ELF-1 (cell line): ENCODE measurements at regions not wholly inside any gene's neighbourhood (a gene's known extent, or its start where the extent isn't known, plus 50 kb on each side); places are given as distances from the start of the nearest gene placed in this dataset.

Experiments used
- DNase-seq: peaks from one replicate; pipeline ENCODE4 v3.0.0-alpha.2; 2016; ENCODE audit warnings: low read depth, low spot score

DNA sequence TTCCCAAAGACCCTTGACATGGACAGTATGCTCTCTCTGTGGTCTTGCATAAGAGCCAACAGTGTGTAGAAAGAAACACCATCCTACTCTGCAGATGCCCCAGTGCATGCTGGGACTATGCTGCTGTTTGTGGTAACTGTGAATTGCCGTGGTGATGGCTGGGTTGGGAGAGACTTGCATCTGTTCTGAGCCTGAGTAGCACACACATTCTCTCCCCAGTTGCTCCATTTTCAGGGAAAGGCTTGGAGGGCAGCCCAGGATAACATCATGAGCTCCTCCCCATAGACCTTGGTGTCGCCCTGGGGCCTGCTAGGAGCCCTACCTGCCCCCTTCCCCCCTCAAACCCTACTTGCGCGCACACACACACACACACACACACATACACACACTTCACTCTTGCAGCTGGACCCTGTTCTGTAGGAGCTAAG, 120.9 kb upstream of the IPO9 start:
- DNase-seq: no peak

DNA sequence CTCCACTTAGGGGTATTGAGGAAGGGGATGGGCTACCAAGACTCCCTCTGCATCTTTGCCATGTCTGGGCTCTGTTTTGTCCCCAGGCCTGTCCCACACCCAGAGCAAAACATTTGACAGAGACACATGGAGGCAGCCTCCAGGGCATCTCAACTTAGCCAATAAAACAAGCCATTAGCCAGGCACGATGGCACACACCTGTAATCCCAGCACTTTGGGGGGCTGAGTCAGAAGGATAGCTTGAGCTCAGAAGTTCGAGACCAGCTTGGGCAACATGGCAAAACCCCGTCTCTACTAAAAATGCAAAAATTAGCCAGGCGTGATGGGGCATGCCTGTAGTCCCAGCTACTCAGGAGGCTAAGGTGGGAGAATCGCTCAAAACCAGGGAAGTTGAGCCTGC, 120.3 kb upstream of the IPO9 start:
- no peak for DNase-seq

DNA sequence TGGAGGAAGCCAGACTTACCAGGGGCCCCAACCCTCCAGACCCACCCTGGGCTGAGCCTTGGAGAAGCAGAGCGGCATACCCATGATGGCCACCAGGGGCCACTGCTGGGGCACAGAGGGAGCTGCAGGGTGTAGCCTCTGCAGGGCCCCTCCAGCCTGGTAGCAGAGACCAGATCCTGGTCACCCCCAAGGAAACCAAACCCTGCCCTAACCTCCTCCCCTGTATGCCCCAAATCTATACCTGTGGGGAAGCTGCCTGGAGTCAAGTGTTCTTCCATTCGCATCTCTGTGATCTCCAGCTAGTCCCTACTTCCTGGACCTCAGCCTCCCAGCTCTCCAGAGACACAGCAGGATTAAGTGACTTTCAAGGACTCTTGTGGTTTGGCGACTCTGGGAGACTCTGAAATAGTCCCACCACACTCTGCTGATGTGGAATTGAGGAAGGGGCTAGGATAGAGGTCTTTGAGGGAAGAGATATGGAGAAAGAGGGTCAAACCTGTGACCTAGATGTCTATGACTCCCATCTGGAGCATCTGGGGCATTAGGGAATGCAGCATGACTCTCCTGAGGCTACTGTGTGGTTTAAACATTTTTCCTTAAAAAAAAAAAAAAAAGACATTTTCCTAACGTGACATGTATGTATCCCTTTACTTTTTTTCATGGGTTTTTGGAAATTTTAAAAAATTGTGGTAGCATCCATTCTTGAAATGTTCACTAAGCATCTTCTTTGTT, 119.2 kb upstream of the IPO9 start:
- DNase-seq: peak; percentile 81

DNA sequence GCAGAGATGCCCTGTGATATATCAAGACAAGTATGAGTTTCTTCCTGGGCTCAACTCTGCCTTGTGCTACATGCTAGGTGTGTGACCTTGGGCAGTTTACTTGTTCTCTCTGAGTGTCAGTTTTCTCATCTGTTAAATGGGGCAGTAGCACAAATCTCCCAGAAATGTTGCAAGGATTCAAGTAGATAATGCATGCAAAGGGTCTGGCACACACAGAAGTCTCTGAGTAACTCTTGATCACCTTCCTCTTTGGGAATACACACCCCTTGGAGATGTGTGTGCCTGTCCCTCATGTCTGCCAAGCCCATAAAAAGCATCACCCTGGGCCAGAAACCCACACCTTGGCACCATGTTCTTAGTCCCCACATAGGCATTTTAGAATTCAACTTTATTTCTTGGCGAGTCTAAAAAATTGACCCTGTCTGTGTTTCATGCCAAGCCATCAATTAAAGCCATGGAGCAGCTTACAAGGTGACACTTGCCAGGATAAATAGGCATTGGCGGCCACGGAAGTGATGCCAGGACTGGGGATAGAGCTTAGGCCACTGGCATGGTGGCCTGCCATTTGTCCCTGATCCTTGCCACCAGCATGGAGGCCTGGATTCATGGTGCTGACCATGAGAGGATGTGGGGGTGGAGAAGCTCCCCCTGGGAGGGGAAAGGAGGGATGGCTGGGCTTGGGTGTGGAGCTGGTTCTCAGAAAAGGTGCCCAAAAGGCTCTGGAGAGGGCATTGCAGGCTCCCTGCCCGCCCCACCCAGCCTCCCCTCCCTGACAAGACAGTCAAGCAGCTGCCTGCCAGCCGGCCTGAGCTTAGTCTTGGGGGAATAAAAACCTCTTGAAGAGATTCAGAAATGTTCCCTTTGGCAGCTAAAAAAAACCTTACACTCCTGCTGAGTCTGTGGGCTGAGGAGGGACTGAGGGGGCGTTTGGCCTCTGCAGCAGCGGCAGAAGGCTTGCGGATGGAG, 118.0 kb upstream of the IPO9 start:
- DNase-seq: no peak

DNA sequence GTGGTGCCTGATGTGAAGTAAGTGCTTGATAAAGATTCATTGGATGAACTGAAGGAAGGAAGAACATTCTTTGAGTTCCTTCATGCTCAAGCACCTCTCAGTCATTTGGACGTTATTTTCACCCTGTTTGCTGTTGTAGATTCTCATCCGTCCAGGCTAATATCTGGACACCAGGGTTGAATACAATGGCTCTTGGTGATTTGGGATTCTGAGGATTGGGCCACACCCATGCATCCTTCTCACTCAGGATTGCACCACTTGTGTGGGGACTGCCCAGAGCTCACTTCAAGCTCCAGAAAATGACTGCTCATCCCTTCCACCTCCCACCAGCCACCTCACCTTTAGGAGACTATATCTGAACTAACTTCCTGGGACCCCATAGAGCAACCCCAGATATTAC, 117.1 kb upstream of the IPO9 start:
- no peak for DNase-seq

DNA sequence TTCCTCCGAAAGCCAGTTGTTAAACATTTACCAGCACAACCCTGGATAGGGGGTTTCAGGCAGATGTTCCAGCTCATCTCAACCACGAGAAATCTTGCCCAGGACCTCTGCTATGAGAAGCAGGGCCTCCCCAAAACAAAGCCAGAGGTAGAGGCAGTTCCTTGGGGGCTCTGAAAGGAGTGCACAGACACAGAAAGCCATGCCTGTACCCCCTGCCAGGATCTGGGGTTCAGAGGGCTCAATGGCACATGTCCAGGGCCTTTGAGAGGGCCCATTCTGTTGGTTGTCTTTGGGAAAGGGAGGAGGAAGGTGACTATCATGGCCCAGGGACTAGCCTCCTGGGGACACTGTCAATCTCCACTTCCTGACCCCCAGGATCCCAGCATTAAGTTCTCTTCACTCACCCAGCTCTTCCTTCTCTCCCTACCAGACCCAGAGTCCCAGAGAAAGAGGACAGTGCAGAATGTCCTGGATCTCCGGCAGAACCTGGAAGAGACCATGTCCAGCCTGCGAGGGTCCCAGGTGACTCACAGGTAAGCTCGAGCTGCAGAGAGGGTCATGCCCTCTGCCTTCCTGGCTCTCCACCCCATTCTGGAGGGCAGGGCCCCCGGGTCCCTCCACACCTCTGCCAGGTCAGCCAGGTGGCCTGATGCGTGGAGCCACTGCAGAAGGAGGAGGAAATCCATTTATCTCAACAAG, 116.4 kb upstream of the IPO9 start:
- DNase-seq: no peak

DNA sequence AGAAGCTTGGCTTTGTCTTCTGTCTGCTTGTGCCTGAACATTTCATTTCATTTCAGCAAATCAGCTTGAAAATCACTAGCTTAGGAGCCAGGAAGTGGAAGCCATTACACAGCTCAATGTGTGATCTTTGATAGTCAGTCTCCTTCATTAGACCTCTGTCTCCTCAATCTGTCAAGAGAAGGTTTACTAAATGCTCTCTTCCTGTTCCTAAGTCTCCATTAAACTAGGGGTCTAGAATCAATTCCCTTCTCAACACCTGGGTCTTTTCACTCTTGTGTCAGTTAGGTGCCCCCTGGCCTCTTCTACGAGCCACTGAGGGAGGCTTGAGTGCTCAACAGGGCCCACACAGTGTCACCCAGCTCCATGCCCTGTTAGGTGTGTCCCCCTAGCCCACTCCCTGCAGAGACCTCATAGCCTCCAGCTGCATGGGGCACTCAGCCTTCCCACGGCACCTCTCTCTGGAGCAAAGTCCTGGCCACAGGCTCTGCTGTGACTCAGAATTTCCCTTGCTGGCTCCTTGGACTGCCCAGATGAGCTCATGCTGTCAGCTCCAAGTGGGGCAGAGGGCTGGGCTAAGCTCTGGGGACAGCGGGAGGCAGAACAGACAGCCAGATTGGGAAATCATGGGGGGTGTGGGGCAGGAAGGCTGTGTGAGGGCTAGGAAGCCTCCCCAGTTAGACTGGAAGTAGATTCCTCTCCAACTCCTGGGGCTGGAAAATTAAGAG, 115.7 kb upstream of the IPO9 start:
- DNase-seq: peak; percentile 86

DNA sequence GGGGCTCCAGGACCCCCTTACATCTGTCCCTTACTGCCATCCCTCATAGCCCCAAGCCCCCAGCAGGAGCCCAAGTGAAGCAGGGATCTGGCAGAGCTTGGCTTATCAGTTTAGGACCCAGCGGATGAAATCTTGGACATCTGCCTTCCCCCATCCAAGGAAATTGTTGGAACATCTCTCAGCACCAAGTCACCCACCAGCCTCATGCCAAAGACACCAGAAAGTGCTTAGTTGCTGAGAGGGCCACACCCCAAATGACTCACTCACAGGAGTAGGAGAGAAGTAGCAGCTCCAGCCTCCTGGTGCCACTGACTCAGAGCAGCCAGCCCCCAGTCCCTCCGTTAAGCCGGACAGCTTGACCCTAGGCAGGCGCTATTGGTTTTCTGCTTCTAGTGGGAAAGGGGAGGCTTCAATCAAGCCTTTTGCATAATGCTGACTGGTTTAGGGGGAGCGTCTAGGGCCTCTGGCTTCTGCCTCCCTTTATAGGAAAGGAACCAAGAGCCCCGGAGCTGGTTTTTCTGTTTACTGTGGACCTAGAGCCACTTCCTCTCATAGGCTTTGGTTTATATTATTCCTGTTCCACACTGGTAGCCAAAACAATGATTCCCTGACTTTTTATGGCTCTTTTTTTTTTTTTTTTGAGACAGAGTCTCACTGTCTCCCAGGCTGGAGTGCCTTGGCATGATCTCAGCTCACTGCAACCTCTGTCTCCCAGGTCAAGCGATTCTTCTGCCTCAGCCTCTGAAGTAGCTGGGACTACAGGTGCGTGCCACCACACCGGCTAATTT, 114.2 kb upstream of the IPO9 start:
- DNase-seq: peak; percentile 90

DNA sequence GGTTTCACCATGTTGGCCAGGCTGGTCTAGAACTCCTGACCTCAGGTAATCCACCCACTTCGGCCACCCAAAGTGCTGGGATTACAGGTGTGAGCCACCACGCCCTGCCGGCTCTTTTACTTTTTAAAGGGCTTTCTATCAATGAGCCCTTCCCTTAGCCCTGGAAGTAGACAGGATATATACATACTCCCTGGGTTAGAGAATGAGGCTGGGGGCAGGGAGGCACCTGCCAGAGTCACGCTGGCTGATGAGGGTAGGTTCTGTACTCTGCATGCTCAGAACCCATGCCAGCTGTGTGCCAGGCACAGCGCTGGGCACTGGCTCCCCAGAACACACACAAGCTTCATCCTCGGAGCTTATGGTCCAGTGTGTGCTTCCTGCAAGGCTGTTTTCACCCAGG, 113.6 kb upstream of the IPO9 start:
- no peak for DNase-seq

DNA sequence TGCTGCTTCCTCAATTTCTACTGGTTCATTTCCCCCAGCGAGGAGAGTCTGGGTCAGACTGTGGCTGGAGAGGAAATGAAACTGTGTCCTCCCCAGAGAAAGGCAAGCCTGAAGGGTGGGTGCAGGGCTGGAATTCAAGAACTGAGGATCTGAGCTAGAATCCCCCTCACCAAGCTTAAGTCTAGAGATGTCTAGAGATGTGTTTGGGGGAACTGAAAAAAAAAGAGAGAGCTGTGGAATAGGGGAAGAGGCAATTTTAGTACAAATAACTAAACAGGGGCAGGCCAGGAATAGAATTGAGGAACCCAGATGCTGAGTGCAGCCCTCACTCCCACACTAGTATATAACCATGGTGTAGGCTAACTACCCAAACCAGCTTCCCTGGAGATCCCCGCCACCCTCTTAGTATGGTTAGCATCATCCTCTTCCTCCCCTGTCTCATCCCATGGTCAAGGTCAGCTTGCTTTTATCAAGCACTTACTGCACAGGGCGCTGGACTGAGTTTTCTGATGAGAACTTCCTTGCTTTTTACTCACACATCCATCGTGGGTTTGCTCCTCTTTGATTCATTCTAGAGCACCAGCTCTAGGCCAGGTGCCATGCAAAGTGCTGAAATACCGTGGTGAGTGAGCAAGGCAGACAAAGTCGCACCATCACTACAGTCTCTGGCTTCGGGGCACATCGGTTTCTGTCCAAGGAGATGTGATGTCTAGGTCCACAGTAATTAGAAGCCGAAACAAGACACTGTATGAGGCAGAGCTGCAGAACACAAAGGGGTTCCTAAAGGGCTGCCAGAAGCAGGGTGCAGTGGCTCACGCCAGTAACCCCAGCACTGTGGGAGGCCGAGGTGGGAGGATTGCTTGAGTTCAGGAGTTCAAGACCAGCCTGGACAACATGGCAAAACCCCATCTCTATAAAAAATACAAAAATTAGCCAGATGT, 112.9 kb upstream of the IPO9 start:
- DNase-seq: no peak

DNA sequence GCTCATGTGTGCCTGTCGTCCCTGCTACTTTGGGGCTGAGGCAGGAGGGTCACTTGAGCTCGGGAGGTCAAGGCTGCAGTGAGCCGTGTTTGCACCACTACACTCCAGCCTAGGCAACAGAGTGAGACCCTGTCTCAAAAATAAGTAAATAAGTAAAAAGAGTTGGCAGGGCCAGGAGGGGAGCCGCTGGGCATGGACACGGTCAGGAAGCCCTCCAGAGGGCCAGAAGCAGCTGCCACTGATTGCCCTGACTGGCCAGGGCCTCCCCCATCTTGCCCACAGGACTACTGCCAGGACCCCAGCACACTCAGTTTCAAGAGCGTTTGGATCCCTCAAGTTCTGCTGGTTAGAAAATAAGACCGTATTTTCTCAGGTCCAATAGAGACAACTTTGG, 112.2 kb upstream of the IPO9 start:
- DNase-seq: no peak

DNA sequence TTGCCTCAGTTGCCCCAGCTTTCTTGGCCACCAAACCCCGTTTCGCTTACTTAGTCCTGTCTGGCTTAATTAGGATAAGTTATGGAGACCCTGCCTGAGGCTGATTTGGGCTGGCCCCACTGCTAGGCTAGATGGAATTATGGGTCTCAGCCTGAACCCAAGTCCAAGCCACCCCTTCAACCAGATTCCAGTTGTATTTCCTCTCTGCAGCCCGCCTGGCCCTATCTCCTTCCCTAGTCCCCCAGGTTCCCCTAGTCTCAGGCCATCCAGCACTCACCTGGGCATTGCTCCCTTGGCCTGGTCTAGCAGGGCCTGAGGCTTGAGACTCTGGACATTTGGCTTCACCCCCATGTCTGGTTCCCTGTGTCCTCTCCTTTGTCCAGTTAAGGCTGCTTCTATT, 111.7 kb upstream of the IPO9 start:
- no peak for DNase-seq

DNA sequence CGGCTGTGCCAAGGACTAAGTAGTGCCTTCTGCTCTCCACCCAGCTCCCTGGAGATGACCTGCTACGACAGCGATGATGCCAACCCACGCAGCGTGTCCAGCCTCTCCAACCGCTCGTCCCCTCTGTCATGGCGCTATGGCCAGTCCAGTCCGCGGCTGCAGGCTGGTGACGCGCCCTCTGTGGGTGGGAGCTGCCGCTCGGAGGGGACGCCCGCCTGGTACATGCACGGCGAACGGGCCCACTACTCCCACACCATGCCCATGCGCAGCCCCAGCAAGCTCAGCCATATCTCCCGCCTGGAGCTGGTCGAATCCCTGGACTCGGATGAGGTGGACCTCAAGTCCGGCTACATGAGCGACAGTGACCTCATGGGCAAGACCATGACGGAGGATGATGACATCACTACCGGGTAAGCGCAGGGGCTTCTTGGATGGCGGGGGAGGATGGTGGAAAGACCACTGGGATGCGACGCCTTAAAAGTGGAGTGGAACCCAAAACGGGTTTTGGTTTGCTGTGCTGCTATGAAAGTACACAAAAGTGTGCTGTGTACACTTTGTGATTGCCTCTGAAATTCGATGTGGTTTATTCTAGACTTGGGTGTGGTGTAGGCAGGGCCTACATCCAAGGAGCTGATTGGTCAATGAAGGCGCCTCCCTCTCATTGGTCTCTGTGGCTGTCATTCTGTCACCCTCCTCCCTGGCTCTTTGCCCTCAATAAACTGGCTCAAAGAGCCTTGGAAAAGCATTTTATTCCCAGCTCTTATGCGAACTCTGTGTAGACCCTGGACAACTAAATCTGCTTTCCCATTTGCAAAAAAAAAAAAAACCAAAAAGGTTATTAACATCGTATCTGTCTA, 110.4 kb upstream of the IPO9 start:
- no peak for DNase-seq

DNA sequence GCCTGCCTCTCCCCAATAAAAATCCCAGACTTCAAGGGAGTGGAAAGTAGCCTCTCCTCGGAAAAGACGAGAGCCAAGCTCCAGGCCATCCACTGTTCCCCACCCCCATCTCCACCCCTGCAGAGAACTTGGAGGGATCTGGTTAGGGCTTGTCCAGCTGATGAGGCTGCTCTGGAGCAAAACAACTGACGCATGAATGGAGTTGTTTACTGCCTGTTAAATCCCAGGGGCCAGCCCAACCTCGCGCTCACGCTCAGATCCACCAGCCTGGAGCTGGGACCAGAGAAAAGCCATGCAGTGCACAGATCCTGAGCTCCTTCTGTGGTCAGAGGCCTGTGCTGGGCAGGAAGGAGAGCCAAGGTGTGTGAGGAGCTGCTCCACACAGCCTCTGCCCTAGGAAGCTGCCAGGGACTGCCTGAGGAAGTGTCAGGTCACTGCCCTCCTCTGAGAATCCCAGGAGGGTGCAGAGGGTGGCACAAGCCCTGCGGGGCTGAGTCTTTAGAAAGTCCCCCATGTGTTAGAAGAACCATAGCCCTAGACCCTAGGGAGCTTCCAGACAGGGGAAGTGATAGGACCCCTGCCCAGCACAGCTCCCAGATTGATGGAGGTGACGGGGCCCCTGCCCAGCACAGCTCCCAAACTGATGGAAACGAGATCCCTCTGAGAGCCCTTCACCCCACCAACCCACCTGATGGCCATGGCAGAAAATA, 109.0 kb upstream of the IPO9 start:
- DNase-seq: peak; percentile 95

DNA sequence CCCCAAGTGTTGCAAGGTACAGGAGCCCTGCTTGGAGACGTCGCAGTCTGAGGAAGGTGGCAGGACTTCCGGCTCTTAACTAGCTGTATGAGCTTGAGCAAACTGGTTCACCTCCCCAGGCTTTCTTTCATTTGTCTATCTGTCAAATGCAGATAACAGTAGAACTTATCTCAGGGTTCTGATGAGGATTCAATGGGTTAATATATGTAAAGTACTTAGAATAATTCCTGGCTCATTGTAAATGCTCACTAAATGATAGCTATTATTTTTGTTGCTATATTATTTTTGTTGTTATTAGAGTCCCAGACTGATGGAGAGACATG, 108.5 kb upstream of the IPO9 start:
- no peak for DNase-seq

DNA sequence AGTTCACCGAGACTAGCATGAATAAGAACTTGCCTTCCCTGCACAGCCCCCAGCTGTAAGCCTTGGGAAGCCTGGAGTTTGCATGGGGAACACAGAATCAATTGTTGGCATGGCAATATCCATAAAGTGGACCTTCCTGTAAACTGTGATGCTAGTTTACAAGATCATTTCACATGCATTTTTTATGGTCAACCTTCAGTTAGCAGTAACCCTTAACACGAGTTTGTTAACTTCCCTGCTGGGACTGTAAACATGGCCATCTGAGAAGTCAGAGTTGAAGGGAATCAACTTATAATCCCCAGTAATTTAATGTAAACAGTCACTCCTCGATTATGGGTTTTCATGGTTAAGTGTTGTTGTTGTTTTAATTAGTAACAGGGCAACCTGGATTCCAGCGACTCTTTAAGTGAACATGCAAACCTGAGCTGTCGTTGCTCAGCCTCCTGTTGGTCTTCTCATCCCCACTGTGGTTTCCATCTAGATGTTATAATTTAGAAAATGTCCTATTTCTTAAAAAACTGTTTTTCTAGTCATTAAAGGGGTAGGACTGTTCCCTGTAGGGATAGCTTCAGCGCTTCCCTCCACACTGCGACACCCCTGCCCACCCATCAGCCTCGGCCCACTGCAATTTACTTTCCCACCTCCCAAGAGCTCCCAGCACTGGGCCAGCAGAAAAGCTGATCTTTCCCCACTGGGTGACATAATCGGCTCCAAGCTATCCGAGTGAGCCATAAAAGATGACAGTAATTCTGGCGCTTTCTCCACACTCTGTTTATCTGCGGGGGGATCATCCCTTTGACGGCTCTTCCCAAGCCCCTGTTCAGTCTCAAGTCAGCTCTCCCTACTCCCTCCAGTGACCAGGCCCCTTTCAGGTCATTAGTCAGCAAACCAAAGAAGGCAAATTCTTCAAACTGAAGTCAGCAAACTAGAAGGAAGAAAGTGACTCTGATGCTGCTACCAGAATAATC, 107.6 kb upstream of the IPO9 start:
- DNase-seq: peak; percentile 83
